Endothelial cell of umbilical vein (primary cell): ENCODE measurements at regions not wholly inside any gene's neighbourhood (a gene's known extent, or its start where the extent isn't known, plus 50 kb on each side); places are given as distances from the start of the nearest gene placed in this dataset.

Experiments used
- BruUV-seq: library from RNA; stranded (reverse); fragments of 400-500 nt; replicated peaks from 2 replicates; lab custom pipeline; 2021; lab: Mats Ljungman, UMichigan
- CTCF ChIA-PET: fragments of 300-600, 350-600 bp; sonication (Branson Sonifier 250); formaldehyde crosslinking; loops from one replicate; lab custom pipeline; 2021; ENCODE audit warnings: antibody characterized with exemption, inconsistent platforms; lab: Charles Lee
- POLR2A ChIA-PET: fragments of 300-600, 350-600 bp; sonication (Branson Sonifier 250); formaldehyde crosslinking; loops from one replicate; lab custom pipeline; 2021; ENCODE audit warnings: antibody characterized with exemption, inconsistent platforms; lab: Charles Lee
- DNase-seq: peaks from one replicate; pipeline ENCODE4 v3.0.0-alpha.2; 2011; ENCODE audit warnings: low read depth, low spot score
- FAIRE-seq: peaks from 2 replicates; lab custom pipeline; 2011; peaks lifted over from hg19 to GRCh38; lab: Jason Lieb, UNC
- H2AFZ ChIP-seq: 2 replicates; pipeline ENCODE4 v1.6.0; 2012; ENCODE audit warnings: low read depth, low read length, control low read depth, inconsistent platforms
- H3K27ac ChIP-seq: 2 replicates; pipeline ENCODE4 v1.5.1; 2011; ENCODE audit warnings: low read depth, mild to moderate bottlenecking, control low read depth, low read length, moderate library complexity; ENCODE audit not compliant: insufficient read depth
- H3K27me3 ChIP-seq, 2 experiments: 2 replicates each; pipeline versions ENCODE4 v1.6.0 to v1.6.1; 2011; ENCODE audit warnings: low read length in 2 of 2, mixed read lengths in 1 of 2; ENCODE audit not compliant: control insufficient read depth in 2 of 2, insufficient read depth in 2 of 2
- H3K36me3 ChIP-seq, 2 experiments: 2 replicates in 1 of 2; 3 replicates in 1 of 2; pipeline ENCODE4 v1.5.1; 2011; ENCODE audit warnings: low read length in 2 of 2, mild to moderate bottlenecking in 1 of 2, moderate library complexity in 1 of 2; ENCODE audit not compliant: control insufficient read depth in 2 of 2, insufficient read depth in 2 of 2; ENCODE audit errors: extremely low read depth in 1 of 2
- H3K4me1 ChIP-seq: 3 replicates; pipeline ENCODE4 v1.5.1; 2011; ENCODE audit warnings: mild to moderate bottlenecking, low read length; ENCODE audit not compliant: control insufficient read depth, insufficient read depth; ENCODE audit errors: extremely low read depth
- H3K4me2 ChIP-seq: 2 replicates; pipeline ENCODE4 v1.6.1; 2011; ENCODE audit warnings: low read length, control low read depth, mixed read lengths; ENCODE audit not compliant: insufficient read depth
- H3K4me3 ChIP-seq, 3 experiments: fragments of 200-600 bp in 1 of 3; sonication (generic), shearing (Covaris generic) in 1 of 3; replicated peaks in 1 of 3; 2 replicates each; pipeline ENCODE4 v1.5.1; 2011 to 2016; ENCODE audit warnings: control low read depth in 3 of 3, low read length in 3 of 3, mild to moderate bottlenecking in 2 of 3, inconsistent platforms in 1 of 3, low read depth in 1 of 3, moderate library complexity in 1 of 3; ENCODE audit not compliant: insufficient read depth in 1 of 3
- H3K79me2 ChIP-seq: 2 replicates; pipeline ENCODE4 v1.6.0; 2012; ENCODE audit warnings: low read length, inconsistent platforms; ENCODE audit not compliant: control insufficient read depth, insufficient read depth
- H3K9ac ChIP-seq: replicated peaks from 2 replicates; pipeline ENCODE3; 2011; ENCODE audit warnings: low read length, control low read depth; ENCODE audit not compliant: insufficient read depth; ENCODE audit errors: extremely low read depth
- H3K9me1 ChIP-seq: replicated peaks from 3 replicates; pipeline ENCODE4 v1.6.0; 2011; ENCODE audit warnings: mild to moderate bottlenecking, low read length; ENCODE audit not compliant: control insufficient read depth, insufficient read depth; ENCODE audit errors: extremely low read depth
- H3K9me3 ChIP-seq: replicated peaks from 2 replicates; pipeline ENCODE4 v1.5.1; 2012; ENCODE audit warnings: low read length, inconsistent platforms; ENCODE audit not compliant: control insufficient read depth, insufficient read depth
- H4K20me1 ChIP-seq: replicated peaks from 2 replicates; pipeline ENCODE3; 2011; ENCODE audit warnings: mild to moderate bottlenecking, low read length; ENCODE audit not compliant: control insufficient read depth, insufficient read depth; ENCODE audit errors: extremely low read depth
- CTCF ChIP-seq, 2 donors: IDR thresholded peaks; 1 replicate in 1 of 2; 2 replicates in 1 of 2; pipeline ENCODE4 v1.5.1; 2011; ENCODE audit warnings: low read length in 2 of 2, mild to moderate bottlenecking in 2 of 2, moderate library complexity in 2 of 2, control low read depth in 1 of 2, inconsistent platforms in 1 of 2, low read depth in 1 of 2; ENCODE audit not compliant: insufficient read depth in 1 of 2; ENCODE audit errors: extremely low read depth in 1 of 2
- EZH2 ChIP-seq: IDR thresholded peaks from 2 replicates; pipeline ENCODE4 v1.6.1; 2012; ENCODE audit warnings: borderline replicate concordance, low read depth, mild to moderate bottlenecking, moderate library complexity, low read length, inconsistent platforms; ENCODE audit not compliant: severe bottlenecking
- FOS ChIP-seq: IDR thresholded peaks from 2 replicates; pipeline ENCODE4 v1.6.1; 2011; ENCODE audit warnings: mild to moderate bottlenecking, low read length, moderate library complexity, borderline replicate concordance; ENCODE audit not compliant: insufficient read depth
- GATA2 ChIP-seq: IDR thresholded peaks from 2 replicates; pipeline ENCODE4 v1.7.0; 2011; ENCODE audit warnings: low read depth, mild to moderate bottlenecking, moderate library complexity, mixed read lengths, low read length; ENCODE audit not compliant: insufficient read length, insufficient read depth
- JUN ChIP-seq: IDR thresholded peaks from 2 replicates; pipeline ENCODE4 v1.6.1; 2011; ENCODE audit warnings: borderline replicate concordance, low read depth; ENCODE audit not compliant: insufficient read length, insufficient read depth
- MAX ChIP-seq: IDR thresholded peaks from 2 replicates; pipeline ENCODE4 v1.6.1; 2011; ENCODE audit not compliant: insufficient read depth, insufficient read length
- MYC ChIP-seq: IDR thresholded peaks from one replicate; pipeline ENCODE4 v1.6.1; 2011; ENCODE audit warnings: mild to moderate bottlenecking, low read depth, low read length
- POLR2A ChIP-seq: IDR thresholded peaks from 2 replicates; pipeline ENCODE4 v1.6.1; 2012; ENCODE audit warnings: low read depth, mild to moderate bottlenecking, control low read depth, low read length
- POLR2AphosphoS5 ChIP-seq: IDR thresholded peaks from 2 replicates; pipeline ENCODE4 v1.6.1; 2012; ENCODE audit warnings: low read depth, mild to moderate bottlenecking, control low read depth, low read length, moderate library complexity; ENCODE audit not compliant: insufficient read depth
- dilution Hi-C: fragments of 300-500 bp; cut with MboI; formaldehyde crosslinking; loops from one replicate; pipeline ENCODE4 v1.15.0; 2019; ENCODE audit warnings: low sequenced_read_pairs; ENCODE audit not compliant: extremely low pct_ligation_motif_present
- intact Hi-C: fragments of 100-400 bp; cut with micrococcal nuclease; formaldehyde crosslinking; loops from one replicate; pipeline ENCODE4 v1.10.0; 2022

GRCh38 chr1:88499671-88500070 is 184.4 kb upstream of the PKN2 start:
- no peaks in the 10 kb centered on the region for H3K36me3 ChIP-seq

More at GRCh38 chr1:88499671-88500070, 184.4 kb upstream of the PKN2 start:
- Histone ChIP-seq H3K9me3 (no peaks in the 10 kb centered on the region), H3K4me3 (no peak overlapping the region), H2AFZ (no peak overlapping the region), H3K9me1 (no peaks in the 10 kb centered on the region), H4K20me1 (no peaks in the 10 kb centered on the region), H3K4me1 (no peaks in the 10 kb centered on the region), H3K27me3 (no peaks in the 10 kb centered on the region), H3K79me2 (no peaks in the 10 kb centered on the region), H3K4me2 (no peak overlapping the region), H3K27ac (no peak overlapping the region), H3K9ac (no peak overlapping the region)
- TF ChIP-seq MAX (no peak), EZH2 (no peak), MYC (no peak), FOS (no peak), JUN (no peak), POLR2AphosphoS5 (no peak), POLR2A (no peak), GATA2 (no peak), CTCF (IDR thresholded peaks at IDR 0.05; ENCODE audit: extremely low read depth in 1 of 2, insufficient read depth in 1 of 2, low read depth in 1 of 2, low read length in 2 of 2) (no peak)
- no TSS peak for BruUV-seq
- POLR2A ChIA-PET = no interaction called here
- CTCF ChIA-PET = no interaction called here
- dilution Hi-C loops = no loop called here
- no peak for FAIRE-seq
- intact Hi-C loops = no loop called here
- no peak for DNase-seq
